H9 (cell line): ENCODE measurements at regions not wholly inside any gene's neighbourhood (a gene's known extent, or its start where the extent isn't known, plus 50 kb on each side); places are given as distances from the start of the nearest gene placed in this dataset.

Experiments
- DNase-seq: peaks from one replicate; pipeline ENCODE4 v3.0.0-alpha.2; 2017
- H2AFZ ChIP-seq: one replicate; pipeline ENCODE4 v1.6.1; 2013; ENCODE audit warnings: mild to moderate bottlenecking, low read length, control low read depth, moderate library complexity
- H2AK5ac ChIP-seq: 2 replicates; pipeline ENCODE4 v1.6.1; 2013; ENCODE audit warnings: low read length, control low read depth, mixed read lengths; ENCODE audit not compliant: insufficient read length
- H2BK120ac ChIP-seq: one replicate; pipeline ENCODE4 v1.6.1; 2013; ENCODE audit warnings: low read depth, mild to moderate bottlenecking, low read length, control low read depth, inconsistent platforms; ENCODE audit not compliant: poor library complexity, severe bottlenecking
- H2BK12ac ChIP-seq: 2 replicates; pipeline ENCODE4 v1.6.1; 2013; ENCODE audit warnings: low read length, control low read depth, mixed read lengths, low read depth; ENCODE audit not compliant: insufficient read length
- H2BK15ac ChIP-seq: 2 replicates; pipeline ENCODE4 v1.6.1; 2013; ENCODE audit warnings: low read depth, low read length, control low read depth
- H2BK20ac ChIP-seq: one replicate; pipeline ENCODE4 v1.6.1; 2013; ENCODE audit warnings: low read depth, mild to moderate bottlenecking, low read length, control low read depth, inconsistent platforms; ENCODE audit not compliant: poor library complexity, severe bottlenecking
- H2BK5ac ChIP-seq: 2 replicates; pipeline ENCODE4 v1.6.1; 2013; ENCODE audit warnings: low read length, control low read depth, mixed read lengths; ENCODE audit not compliant: insufficient read length
- H3K14ac ChIP-seq: 2 replicates; pipeline ENCODE4 v1.6.1; 2013; ENCODE audit warnings: low read length, control low read depth; ENCODE audit not compliant: insufficient read depth
- H3K18ac ChIP-seq: 2 replicates; pipeline ENCODE4 v1.6.1; 2013; ENCODE audit warnings: low read depth, mild to moderate bottlenecking, mixed read lengths, low read length, control low read depth; ENCODE audit not compliant: insufficient read length
- H3K23ac ChIP-seq: 2 replicates; pipeline ENCODE4 v1.6.1; 2013; ENCODE audit warnings: low read length, control low read depth, mixed read lengths, low read depth; ENCODE audit not compliant: insufficient read length
- H3K23me2 ChIP-seq: 2 replicates; pipeline ENCODE4 v1.6.1; 2013; ENCODE audit warnings: low read depth, mild to moderate bottlenecking, mixed read lengths, low read length, control low read depth; ENCODE audit not compliant: insufficient read length, poor library complexity, severe bottlenecking
- H3K27ac ChIP-seq: 2 replicates; pipeline ENCODE4 v1.5.1; 2013; ENCODE audit warnings: low read length, control low read depth, mixed read lengths, low read depth; ENCODE audit not compliant: insufficient read length
- H3K27me3 ChIP-seq: 2 replicates; pipeline ENCODE4 v1.6.1; 2013; ENCODE audit warnings: low read length, control low read depth, inconsistent platforms; ENCODE audit not compliant: insufficient read depth
- H3K4ac ChIP-seq: 2 replicates; pipeline ENCODE4 v1.6.1; 2013; ENCODE audit warnings: low read depth, mild to moderate bottlenecking, control low read depth, inconsistent platforms, low read length, moderate library complexity
- H3K4me1 ChIP-seq: 2 replicates; pipeline ENCODE4 v1.6.1; 2013; ENCODE audit warnings: low read length, control low read depth, inconsistent platforms; ENCODE audit not compliant: insufficient read depth
- H3K4me2 ChIP-seq: 2 replicates; pipeline ENCODE4 v1.6.1; 2013; ENCODE audit warnings: low read length, control low read depth, mixed read lengths; ENCODE audit not compliant: insufficient read length, insufficient read depth
- H3K56ac ChIP-seq: 2 replicates; pipeline ENCODE4 v1.6.1; 2013; ENCODE audit warnings: low read depth, mild to moderate bottlenecking, mixed read lengths, low read length, control low read depth; ENCODE audit not compliant: insufficient read length
- H3K79me1 ChIP-seq: 2 replicates; pipeline ENCODE4 v1.6.1; 2013; ENCODE audit warnings: low read depth, mild to moderate bottlenecking, moderate library complexity, low read length, control low read depth, inconsistent platforms; ENCODE audit not compliant: insufficient read depth, poor library complexity, severe bottlenecking
- H3K79me2 ChIP-seq: 2 replicates; pipeline ENCODE4 v1.6.1; 2013; ENCODE audit warnings: low read length, control low read depth, inconsistent platforms; ENCODE audit not compliant: insufficient read depth
- H3K9ac ChIP-seq: 2 replicates; pipeline ENCODE4 v1.6.1; 2013; ENCODE audit warnings: low read length, control low read depth, mixed read lengths; ENCODE audit not compliant: insufficient read length; ENCODE audit errors: extremely low read depth
- H3K9me3 ChIP-seq: one replicate; pipeline ENCODE4 v1.6.1; 2013; ENCODE audit warnings: low read depth, low read length, inconsistent platforms; ENCODE audit not compliant: control insufficient read depth
- H3T11ph ChIP-seq: one replicate; pipeline ENCODE4 v1.6.1; 2013; ENCODE audit warnings: mild to moderate bottlenecking, low read length, control low read depth, inconsistent platforms
- H4K20me1 ChIP-seq: one replicate; pipeline ENCODE4 v1.6.1; 2013; ENCODE audit not compliant: control insufficient read depth, insufficient read length, insufficient read depth
- H4K5ac ChIP-seq: 2 replicates; pipeline ENCODE4 v1.6.1; 2013; ENCODE audit warnings: low read depth, mild to moderate bottlenecking, mixed read lengths, low read length, control low read depth; ENCODE audit not compliant: insufficient read length
- H4K8ac ChIP-seq: replicated peaks from 2 replicates; pipeline ENCODE4 v1.6.1; 2013; ENCODE audit warnings: low read length, control low read depth, mixed read lengths, low read depth; ENCODE audit not compliant: insufficient read length
- H4K91ac ChIP-seq: 2 replicates; pipeline ENCODE4 v1.6.1; 2013; ENCODE audit warnings: low read depth, mild to moderate bottlenecking, moderate library complexity, mixed read lengths, low read length, control low read depth; ENCODE audit not compliant: insufficient read length
- H3K27ac Mint-ChIP-seq, 3 experiments: 2 replicates in 2 of 3; 3 replicates in 1 of 3; pipeline ENCODE4 v1.8.0; 2020 to 2021; ENCODE audit warnings: mixed read lengths in 3 of 3, mild to moderate bottlenecking in 1 of 3, moderate library complexity in 1 of 3
- H3K27me3 Mint-ChIP-seq: 2 replicates; pipeline ENCODE4 v1.8.0; 2021; ENCODE audit warnings: low read depth, mild to moderate bottlenecking, moderate library complexity, mixed read lengths
- H3K36me3 Mint-ChIP-seq, 3 experiments: 2 replicates in 2 of 3; 3 replicates in 1 of 3; pipeline ENCODE4 v1.8.0; 2020 to 2021; ENCODE audit warnings: low read depth in 3 of 3, mixed read lengths in 3 of 3; ENCODE audit not compliant: insufficient read depth in 1 of 3
- H3K4me1 Mint-ChIP-seq, 2 experiments: 2 replicates each; pipeline ENCODE4 v1.8.0; 2020; ENCODE audit warnings: mixed read lengths in 2 of 2
- H3K4me3 Mint-ChIP-seq, 2 experiments: 2 replicates in 1 of 2; 3 replicates in 1 of 2; pipeline ENCODE4 v1.8.0; 2020 to 2021; ENCODE audit warnings: mild to moderate bottlenecking in 2 of 2, mixed read lengths in 2 of 2, moderate library complexity in 1 of 2
- H3K9me3 Mint-ChIP-seq, 2 experiments: 2 replicates in 1 of 2; 3 replicates in 1 of 2; pipeline ENCODE4 v1.8.0; 2020; ENCODE audit warnings: mild to moderate bottlenecking in 2 of 2, mixed read lengths in 2 of 2, moderate library complexity in 1 of 2
- CTCF ChIP-seq: fragments of 200-600 bp; sonication (generic); conservative IDR thresholded peaks from 3 replicates; pipeline ENCODE4 v1.8.0; 2021; ENCODE audit warnings: antibody characterized with exemption, mild to moderate bottlenecking

DNA sequence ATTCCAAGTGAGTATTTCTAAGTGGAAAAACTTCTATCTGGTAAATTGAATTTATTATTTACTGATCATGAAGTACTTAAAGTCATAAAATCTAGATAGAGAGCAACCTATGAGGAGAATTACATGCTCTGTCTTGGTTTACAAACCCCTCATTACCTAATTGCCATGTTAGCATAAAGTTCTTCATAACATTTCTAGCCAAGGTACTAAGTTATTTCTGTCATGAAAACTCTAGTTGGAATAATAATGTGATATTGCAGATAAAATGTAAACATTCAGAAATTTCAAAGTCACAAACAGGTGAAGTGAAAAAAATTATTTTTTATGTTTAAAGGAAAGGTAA lies 228.6 kb downstream of the TTLL7 start:
- H3K4me3 Mint-ChIP-seq: no peak overlapping the region
- Histone ChIP-seq H2BK5ac (no peak overlapping the region), H3K14ac (no peak overlapping the region), H3K56ac (no peak overlapping the region), H3K23ac (no peak overlapping the region), H3T11ph (no peak overlapping the region), H4K91ac (no peak overlapping the region), H2AFZ (no peak overlapping the region), H2BK120ac (no peak overlapping the region), H3K27ac (no peak overlapping the region), H4K5ac (no peak overlapping the region), H3K23me2 (no peaks in the 10 kb centered on the region), H3K9me3 (no peaks in the 10 kb centered on the region), H3K4ac (no peak overlapping the region), H2BK15ac (no peak overlapping the region), H2AK5ac (no peak overlapping the region), H3K9ac (no peak overlapping the region), H4K8ac (no peak overlapping the region), H3K27me3 (no peaks in the 10 kb centered on the region), H3K79me1 (no peaks in the 10 kb centered on the region), H3K4me2 (no peak overlapping the region), H2BK20ac (no peak overlapping the region), H3K79me2 (no peaks in the 10 kb centered on the region), H2BK12ac (no peak overlapping the region), H3K18ac (no peak overlapping the region), H4K20me1 (no peaks in the 10 kb centered on the region), H3K4me1 (no peaks in the 10 kb centered on the region; the same call in 1 of the 2 replicates)
- peaks cover 0 to 2% of the 10 kb centered on the region in 2 experiments; a peak in 3 of 4 replicates for H3K4me1 Mint-ChIP-seq
- H3K27me3 Mint-ChIP-seq: no peaks in the 10 kb centered on the region
- TF ChIP-seq CTCF: no peak
- no peaks in the 10 kb centered on the region for H3K9me3 Mint-ChIP-seq
- H3K36me3 Mint-ChIP-seq: no peaks in the 10 kb centered on the region
- no peak for DNase-seq
- H3K27ac Mint-ChIP-seq: no peak overlapping the region
